NOMO-1 treated with DMSO at 0.1 percent for 48 hours (cell line): ENCODE measurements at regions not wholly inside any gene's neighbourhood (a gene's known extent, or its start where the extent isn't known, plus 50 kb on each side); places are given as distances from the start of the nearest gene placed in this dataset.
A peak's percentile ranks its signal among the peaks of the same experiment; 100 is the strongest.

ENCODE experiments used
- DNase-seq: peaks from one replicate; lab custom pipeline; 2025; ENCODE audit not compliant: unreplicated experiment; lab: John Stamatoyannopoulos, UW

DNA sequence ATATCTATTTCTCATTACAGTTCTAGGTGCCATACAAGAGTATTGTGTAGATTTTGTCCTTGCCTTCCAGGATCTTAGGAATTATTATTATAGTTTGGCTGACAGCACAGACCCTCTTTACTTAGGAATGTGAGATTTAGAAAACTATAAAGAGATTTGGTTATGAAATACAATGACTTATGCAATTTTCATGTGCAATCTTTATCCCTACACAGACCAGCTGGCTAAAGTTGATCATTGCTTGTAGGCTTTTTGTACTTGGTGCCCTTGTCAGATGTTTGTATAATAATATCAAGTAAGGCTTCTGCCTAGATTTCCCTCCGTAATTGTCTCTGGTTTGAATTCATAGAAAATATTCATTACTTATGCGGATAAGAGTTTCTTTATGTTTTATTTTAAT, 174.5 kb upstream of the GAP43 start:
- no peak for DNase-seq

- DNase-seq, result no peak
Observed at GRCh38 chr3:115450036-115450435, 173.3 kb upstream of the GAP43 start.

DNA sequence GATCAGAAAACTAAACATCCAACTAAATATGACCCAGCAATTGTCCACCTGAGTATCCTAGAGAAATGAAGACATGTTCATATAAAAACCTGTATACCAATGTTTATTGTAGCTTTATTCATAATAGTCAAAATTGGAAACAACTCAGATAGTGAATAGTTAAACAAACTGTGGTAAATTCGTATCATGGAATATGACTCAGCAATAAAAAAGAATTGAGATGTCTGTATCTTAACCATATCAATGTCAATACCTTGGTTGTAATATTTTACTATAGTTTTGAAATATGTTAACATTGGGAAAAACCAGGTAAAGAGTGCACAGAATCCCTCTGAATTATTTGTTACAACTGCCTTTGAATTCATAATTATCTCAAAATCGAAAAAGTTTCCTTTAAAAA, 159.3 kb upstream of the GAP43 start:
- DNase-seq, result no peak

DNA sequence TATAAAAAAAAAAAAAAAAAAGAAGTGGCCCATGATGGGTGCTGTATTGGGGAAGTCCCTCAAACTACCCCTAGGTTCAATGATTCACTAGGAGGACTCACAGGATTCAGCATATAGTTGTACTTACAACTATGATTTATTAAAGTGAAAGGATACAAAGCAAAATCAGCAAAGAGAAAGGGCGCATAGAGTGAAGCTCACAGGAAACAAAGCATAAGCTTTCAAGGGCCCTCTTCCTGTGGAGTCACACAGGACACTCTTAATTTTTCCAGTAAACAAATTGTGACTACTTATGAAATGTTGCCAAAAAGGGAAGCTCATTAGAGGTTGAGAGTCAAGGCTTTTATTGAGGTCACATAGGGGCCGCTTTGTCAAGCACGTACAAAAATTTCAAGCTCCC, 153.7 kb upstream of the GAP43 start:
- peak; percentile 94 for DNase-seq

DNA sequence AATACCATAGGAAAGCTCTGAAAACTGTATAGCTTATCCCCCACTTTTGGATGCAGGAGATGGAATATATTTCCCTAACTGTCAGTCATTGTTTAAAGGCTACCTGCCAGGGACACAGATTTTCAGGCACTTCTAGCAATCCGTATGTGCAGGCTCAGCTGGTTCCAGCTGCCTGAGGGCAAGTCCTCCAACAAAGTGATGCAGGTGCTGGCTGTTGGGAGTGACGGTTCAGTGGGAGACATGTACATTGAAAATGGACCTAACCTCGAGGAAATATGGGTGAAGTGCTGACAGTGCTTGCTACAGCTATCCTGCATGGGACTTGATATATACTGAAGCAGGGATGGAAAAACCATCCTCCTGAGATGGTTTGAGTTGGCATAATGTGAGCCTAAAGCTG, 153.1 kb upstream of the GAP43 start:
- DNase-seq, result no peak

GRCh38 chr3:115475178-115476041, 147.9 kb upstream of the GAP43 start:
- no peak for DNase-seq

DNA sequence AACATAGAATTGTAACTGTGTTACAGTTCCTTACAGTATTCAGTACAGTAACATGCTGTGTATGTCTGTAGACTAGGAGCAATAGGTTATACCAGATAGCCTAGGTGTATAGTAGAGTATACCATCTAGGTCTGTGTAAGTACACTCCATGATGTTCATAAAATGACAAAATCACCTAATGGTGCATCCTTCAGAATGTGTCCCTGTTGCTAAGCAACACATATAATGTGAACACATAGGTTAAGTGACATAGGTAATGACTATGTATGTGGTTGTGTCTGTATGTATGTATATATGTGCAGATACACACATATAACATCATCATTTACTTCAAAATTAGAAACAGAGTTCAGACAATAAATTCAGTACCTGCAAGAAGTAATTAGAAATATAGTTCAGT, 146.8 kb upstream of the GAP43 start:
- no peak for DNase-seq

DNA sequence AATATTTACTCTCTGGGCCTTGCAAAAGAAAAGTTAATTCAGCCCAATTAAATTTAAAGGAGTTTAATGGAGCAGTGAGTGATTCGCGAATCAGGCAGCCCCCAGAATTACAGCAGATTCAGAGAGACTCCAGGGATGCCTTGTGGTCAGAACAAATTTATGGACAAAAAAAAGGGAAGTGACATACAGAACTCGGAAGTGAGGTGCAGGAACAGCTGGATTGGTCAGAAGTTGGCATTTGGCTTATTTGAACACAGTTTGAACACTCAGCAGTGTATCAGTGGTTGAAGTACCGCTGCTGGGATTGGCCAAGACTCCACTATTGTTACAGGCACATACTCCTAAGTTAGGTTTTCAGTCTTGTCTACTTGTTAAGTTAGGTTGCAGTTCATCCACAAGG, 145.0 kb upstream of the GAP43 start:
- DNase-seq, result peak; percentile 87

- no peak for DNase-seq
Observed at GRCh38 chr3:115486880-115487279, 136.4 kb upstream of the GAP43 start.

DNA sequence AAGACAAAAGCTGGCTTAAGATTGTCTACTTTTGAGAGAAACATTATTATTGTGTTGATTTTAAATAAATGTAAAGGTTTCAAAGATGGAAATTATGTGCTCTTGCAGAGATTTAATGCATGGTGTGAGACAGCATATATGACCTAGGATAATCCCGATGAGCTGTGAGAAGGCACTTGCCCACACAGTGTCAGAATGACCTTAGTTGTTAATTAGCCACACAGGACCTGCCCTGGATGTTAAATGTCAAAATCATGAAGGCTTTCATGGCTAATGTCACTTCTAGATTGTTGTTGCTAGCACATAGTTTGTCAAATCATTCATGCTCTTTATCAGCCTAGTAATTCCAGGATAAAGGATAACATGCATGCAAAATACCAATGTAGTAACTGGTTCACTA, 135.3 kb upstream of the GAP43 start:
- no peak for DNase-seq

DNA sequence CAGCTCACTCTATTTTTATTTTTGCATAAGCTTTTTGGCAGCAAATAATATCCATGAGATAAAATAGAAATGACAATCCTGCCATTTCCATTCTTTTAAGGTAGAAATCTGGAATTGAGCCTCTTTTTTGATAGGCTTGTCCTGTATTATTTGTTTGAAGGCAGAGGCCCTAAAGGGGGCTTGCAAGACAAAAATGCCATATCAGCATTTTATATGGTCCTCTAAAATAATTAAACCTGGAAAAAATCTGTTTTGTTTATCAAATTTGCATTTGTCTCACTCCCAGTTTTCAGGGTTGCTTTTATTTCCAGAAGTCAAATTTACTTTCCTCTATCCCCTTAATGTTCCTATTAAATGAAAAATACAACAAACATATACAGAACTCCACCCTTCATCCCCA, 134.9 kb upstream of the GAP43 start:
- no peak for DNase-seq

DNA sequence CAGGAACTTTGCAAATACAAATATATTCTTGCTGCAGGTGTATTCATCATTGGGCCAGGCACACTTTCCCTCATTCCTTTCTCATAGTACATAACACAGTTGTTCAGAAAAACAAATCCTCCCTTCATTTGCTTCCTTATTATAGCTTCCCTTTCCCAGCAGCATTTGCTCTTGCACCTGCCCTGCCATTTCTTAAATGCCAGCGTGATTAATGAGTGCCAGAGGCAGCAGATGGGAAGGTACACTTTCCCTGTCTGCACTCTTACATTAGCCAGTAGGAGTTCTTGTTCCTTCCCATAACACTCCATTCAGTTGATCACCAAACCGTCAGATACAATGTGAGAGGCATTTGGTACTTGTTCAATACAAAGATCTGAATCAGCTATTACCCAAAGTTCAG, 128.5 kb upstream of the GAP43 start:
- DNase-seq, result no peak

DNA sequence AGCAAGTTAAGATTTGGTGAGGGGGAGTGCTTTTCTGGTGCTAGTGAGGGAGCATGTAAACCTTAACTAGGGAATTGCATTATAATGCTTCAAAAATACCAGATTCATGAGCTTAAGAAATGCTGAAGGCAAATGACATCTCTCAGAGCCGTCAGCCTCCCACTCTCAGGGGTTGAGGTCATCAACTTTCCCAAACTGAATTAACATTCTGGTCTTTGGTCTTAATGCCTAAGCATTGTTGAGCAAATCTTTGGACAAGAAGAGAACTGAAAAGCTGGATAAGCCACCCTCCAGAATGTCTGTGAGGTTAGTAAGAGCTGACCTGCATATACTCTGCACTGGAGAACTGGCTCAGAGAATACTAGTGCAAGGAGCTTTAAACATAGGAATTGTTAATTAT, 124.9 kb upstream of the GAP43 start:
- DNase-seq, result no peak

- DNase-seq, result no peak
Observed at GRCh38 chr3:115498898-115499297, 124.4 kb upstream of the GAP43 start.

- DNase-seq, result no peak
Observed at GRCh38 chr3:115499666-115500065, 123.6 kb upstream of the GAP43 start.

- DNase-seq, result no peak
Observed at GRCh38 chr3:115500795-115501194, 122.5 kb upstream of the GAP43 start.

DNA sequence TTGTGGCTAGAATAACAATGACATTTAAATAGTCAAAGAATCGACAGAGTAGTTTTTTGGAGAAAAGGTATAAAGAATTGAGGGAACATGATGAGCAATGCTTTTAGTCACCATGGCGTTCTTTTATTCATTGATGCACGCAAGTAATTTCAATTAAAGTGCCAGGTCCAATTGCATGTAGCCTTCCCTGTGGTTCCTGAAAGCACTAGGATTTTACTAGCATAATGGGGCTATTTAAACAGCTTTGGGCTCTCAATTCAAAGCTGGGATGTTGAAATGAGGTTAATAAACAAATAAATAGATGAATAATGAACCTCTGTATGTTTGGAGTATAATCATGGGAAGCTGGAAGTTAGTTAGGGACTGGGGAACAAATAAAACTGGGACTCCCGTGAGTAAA, 121.2 kb upstream of the GAP43 start:
- DNase-seq, result no peak

- no peak for DNase-seq
Observed at GRCh38 chr3:115503394-115503793, 119.9 kb upstream of the GAP43 start.

GRCh38 chr3:115508562-115508961, 114.7 kb upstream of the GAP43 start:
- no peak for DNase-seq

DNA sequence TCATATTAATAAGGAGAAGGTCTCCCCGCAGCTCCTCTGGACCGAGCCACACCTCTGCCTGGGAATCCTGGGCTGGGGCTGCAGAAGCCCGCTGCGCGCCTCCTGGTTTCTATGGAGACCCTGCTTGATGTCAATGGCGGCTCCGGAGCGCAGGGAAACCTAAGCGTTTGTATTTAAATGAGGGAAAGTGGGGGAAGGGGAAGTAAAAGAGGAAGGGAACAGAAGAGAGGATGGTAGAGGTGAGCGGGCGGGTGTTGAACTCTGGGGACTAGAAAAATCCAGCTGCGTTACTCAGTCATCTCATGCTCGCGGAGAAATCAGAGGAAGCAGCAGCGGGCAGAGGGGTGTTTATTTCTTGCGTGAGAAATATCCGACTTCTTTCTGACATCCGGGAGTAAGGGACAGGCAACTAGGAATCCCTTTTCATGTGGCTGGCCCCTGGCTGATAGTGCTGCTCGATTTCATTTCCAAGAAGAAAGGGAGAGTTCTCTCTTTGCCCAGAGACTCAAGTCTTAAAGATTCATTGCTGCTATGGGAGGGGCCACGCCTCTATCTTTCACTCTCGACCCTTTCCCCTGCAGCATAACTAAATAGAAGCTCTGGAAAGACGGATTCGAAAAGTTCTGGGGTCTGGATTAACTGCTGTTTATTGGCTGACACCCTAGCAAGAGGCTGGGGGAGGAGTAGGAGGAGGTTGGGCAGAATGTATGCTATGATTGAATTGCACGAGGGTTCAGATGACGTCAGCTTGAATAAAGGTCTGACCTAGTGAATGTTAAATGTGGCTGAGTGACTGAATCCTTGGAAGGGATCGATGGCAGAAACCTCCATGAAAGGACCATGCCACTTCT, 110.5 kb upstream of the GAP43 start:
- peak; percentile 44 for DNase-seq

DNA sequence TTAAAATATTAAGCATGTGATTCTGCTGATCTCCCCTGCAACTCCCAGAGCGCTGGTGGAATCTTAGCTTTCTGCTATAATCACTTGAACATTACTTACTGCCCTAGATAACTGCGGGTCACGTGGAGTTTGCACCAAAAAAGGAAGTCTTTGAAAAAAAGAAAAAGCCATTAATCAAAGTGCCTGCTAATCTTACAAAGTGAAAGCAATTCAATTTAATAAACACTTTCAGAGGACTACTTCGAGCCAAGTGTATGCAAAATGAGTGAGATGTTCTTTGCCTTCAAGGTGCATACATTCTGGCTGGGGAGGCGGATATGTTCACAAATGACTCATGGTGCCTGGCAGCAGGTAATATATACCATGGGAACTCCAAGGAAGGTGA, 109.9 kb upstream of the GAP43 start:
- peak; percentile 74 for DNase-seq

GRCh38 chr3:115517457-115518050, 105.8 kb upstream of the GAP43 start:
- no peak for DNase-seq
